GF-D8 (cell line): ENCODE measurements at regions not wholly inside any gene's neighbourhood (a gene's known extent, or its start where the extent isn't known, plus 50 kb on each side); places are given as distances from the start of the nearest gene placed in this dataset.

Experiments
- DNase-seq: peaks from one replicate; lab custom pipeline; 2025; lab: John Stamatoyannopoulos, UW

GRCh38 chr21:38556390-38556789, 58.1 kb upstream of the ERG start:
- DNase-seq: no peak

- no peak for DNase-seq
Observed at GRCh38 chr21:38561205-38561604, 62.9 kb upstream of the ERG start.

- DNase-seq: no peak
Observed at GRCh38 chr21:38561613-38562581, 63.6 kb upstream of the ERG start.

GRCh38 chr21:38567335-38567969, 69.2 kb upstream of the ERG start:
- DNase-seq: no peak

- DNase-seq: no peak
Observed at GRCh38 chr21:38567970-38568360, 69.7 kb upstream of the ERG start.

GRCh38 chr21:38569733-38570132, 71.5 kb upstream of the ERG start:
- no peak for DNase-seq

- no peak for DNase-seq
Observed at GRCh38 chr21:38570596-38570995, 72.3 kb upstream of the ERG start.

GRCh38 chr21:38574895-38575575, 76.8 kb upstream of the ERG start:
- DNase-seq: no peak

GRCh38 chr21:38577887-38578286, 79.6 kb upstream of the ERG start:
- DNase-seq: no peak

GRCh38 chr21:38590449-38591217, 92.4 kb upstream of the ERG start:
- DNase-seq: no peak

GRCh38 chr21:38591218-38591537, 92.9 kb upstream of the ERG start:
- no peak for DNase-seq

- DNase-seq: no peak
Observed at GRCh38 chr21:38596264-38597042, 98.2 kb upstream of the ERG start.

- DNase-seq: no peak
Observed at GRCh38 chr21:38597421-38597820, 99.1 kb upstream of the ERG start.

GRCh38 chr21:38598413-38598812, 100.1 kb upstream of the ERG start:
- no peak for DNase-seq

- DNase-seq: no peak
Observed at GRCh38 chr21:38599381-38599975, 101.2 kb upstream of the ERG start.

- no peak for DNase-seq
Observed at GRCh38 chr21:38600106-38600505, 101.8 kb upstream of the ERG start.

- no peak for DNase-seq
Observed at GRCh38 chr21:38605236-38605635, 107.0 kb upstream of the ERG start.

GRCh38 chr21:38609580-38609979, 111.3 kb upstream of the ERG start:
- DNase-seq: no peak

- DNase-seq: no peak
Observed at GRCh38 chr21:38610623-38611251, 112.5 kb upstream of the ERG start.

GRCh38 chr21:38611277-38611676, 113.0 kb upstream of the ERG start:
- DNase-seq: no peak

- no peak for DNase-seq
Observed at GRCh38 chr21:38613686-38614085, 115.4 kb upstream of the ERG start.
